ENCODE measurements at regions not wholly inside any gene's neighbourhood (a gene's known extent, or its start where the extent isn't known, plus 50 kb on each side); places are given as distances from the start of the nearest gene placed in this dataset.

GRCh38 chr3:5579946-5580345 is 392.4 kb downstream of the EDEM1 start:
- Histone ChIP-seq H3K27me3 (ENCODE audit: low read depth) (no peaks in the 10 kb centered on the region), H3K4me1 (no peaks in the 10 kb centered on the region), H3K9me3 (replicated peaks) (no peaks in the 10 kb centered on the region), H3K27ac (replicated peaks) (no peak overlapping the region), H3K36me3 (no peaks in the 10 kb centered on the region), H3K4me3 (no peak overlapping the region)
- intact Hi-C loops (cut with micrococcal nuclease), result no loop called here
- TF ChIP-seq CTCF (IDR thresholded peaks at IDR 0.05; ENCODE audit: borderline replicate concordance), result no peak
- no peak for DNase-seq

- no peak for TF ChIP-seq CTCF (IDR thresholded peaks at IDR 0.05; ENCODE audit: borderline replicate concordance)
- no peaks in the 10 kb centered on the region for H3K36me3 ChIP-seq
- no peak overlapping the region for H3K4me3 ChIP-seq
- DNase-seq, result no peak
- intact Hi-C loops (cut with micrococcal nuclease), result no loop called here
- no peaks in the 10 kb centered on the region for H3K9me3 ChIP-seq (replicated peaks)
- H3K4me1 ChIP-seq, result no peaks in the 10 kb centered on the region
- no peaks in the 10 kb centered on the region for H3K27me3 ChIP-seq (ENCODE audit: low read depth)
- no peak overlapping the region for H3K27ac ChIP-seq (replicated peaks)
Observed at GRCh38 chr3:5580826-5581225, 393.3 kb downstream of the EDEM1 start.

GRCh38 chr3:5581743-5582142 is 394.2 kb downstream of the EDEM1 start:
- H3K4me3 ChIP-seq, result no peak overlapping the region
- DNase-seq, result no peak
- no peaks in the 10 kb centered on the region for H3K36me3 ChIP-seq
- no peak for TF ChIP-seq CTCF (IDR thresholded peaks at IDR 0.05; ENCODE audit: borderline replicate concordance)
- H3K4me1 ChIP-seq, result no peaks in the 10 kb centered on the region
- H3K9me3 ChIP-seq (replicated peaks), result no peaks in the 10 kb centered on the region
- H3K27me3 ChIP-seq (ENCODE audit: low read depth), result no peaks in the 10 kb centered on the region
- intact Hi-C loops (cut with micrococcal nuclease), result no loop called here
- no peak overlapping the region for H3K27ac ChIP-seq (replicated peaks)

- H3K27me3 ChIP-seq (ENCODE audit: low read depth), result no peaks in the 10 kb centered on the region
- intact Hi-C loops (cut with micrococcal nuclease), result no loop called here
- DNase-seq, result no peak
- no peak for TF ChIP-seq CTCF (IDR thresholded peaks at IDR 0.05; ENCODE audit: borderline replicate concordance)
- H3K27ac ChIP-seq (replicated peaks), result no peak overlapping the region
- no peaks in the 10 kb centered on the region for H3K4me1 ChIP-seq
- H3K9me3 ChIP-seq (replicated peaks), result no peaks in the 10 kb centered on the region
- H3K4me3 ChIP-seq, result no peak overlapping the region
- no peaks in the 10 kb centered on the region for H3K36me3 ChIP-seq
Observed at GRCh38 chr3:5583920-5584319, 396.4 kb downstream of the EDEM1 start.

GRCh38 chr3:5585085-5585484 is 397.6 kb downstream of the EDEM1 start:
- Histone ChIP-seq H3K4me3 (no peak overlapping the region), H3K36me3 (no peaks in the 10 kb centered on the region), H3K27me3 (ENCODE audit: low read depth) (no peaks in the 10 kb centered on the region), H3K4me1 (no peaks in the 10 kb centered on the region), H3K27ac (replicated peaks) (no peak overlapping the region), H3K9me3 (replicated peaks) (no peaks in the 10 kb centered on the region)
- DNase-seq, result no peak
- intact Hi-C loops (cut with micrococcal nuclease), result no loop called here
- no peak for TF ChIP-seq CTCF (IDR thresholded peaks at IDR 0.05; ENCODE audit: borderline replicate concordance)

All from left ventricle myocardium inferior (tissue), 1 donor.